H9 (cell line): ENCODE measurements at regions not wholly inside any gene's neighbourhood (a gene's known extent, or its start where the extent isn't known, plus 50 kb on each side); places are given as distances from the start of the nearest gene placed in this dataset.
A peak's percentile ranks its signal among the peaks of the same experiment; 100 is the strongest.
"Not testable (repeated sequence)": the region's sequence is repeated elsewhere in the genome, so short reads cannot be mapped to it uniquely, and the experiment has no call there.

Source experiments
- DNase-seq: peaks from one replicate; pipeline ENCODE4 v3.0.0-alpha.2; 2017
- H2AFZ ChIP-seq: one replicate; pipeline ENCODE4 v1.6.1; 2013; ENCODE audit warnings: mild to moderate bottlenecking, low read length, control low read depth, moderate library complexity
- H2AK5ac ChIP-seq: 2 replicates; pipeline ENCODE4 v1.6.1; 2013; ENCODE audit warnings: low read length, control low read depth, mixed read lengths; ENCODE audit not compliant: insufficient read length
- H2BK120ac ChIP-seq: one replicate; pipeline ENCODE4 v1.6.1; 2013; ENCODE audit warnings: low read depth, mild to moderate bottlenecking, low read length, control low read depth, inconsistent platforms; ENCODE audit not compliant: poor library complexity, severe bottlenecking
- H2BK12ac ChIP-seq: 2 replicates; pipeline ENCODE4 v1.6.1; 2013; ENCODE audit warnings: low read length, control low read depth, mixed read lengths, low read depth; ENCODE audit not compliant: insufficient read length
- H2BK15ac ChIP-seq: 2 replicates; pipeline ENCODE4 v1.6.1; 2013; ENCODE audit warnings: low read depth, low read length, control low read depth
- H2BK20ac ChIP-seq: one replicate; pipeline ENCODE4 v1.6.1; 2013; ENCODE audit warnings: low read depth, mild to moderate bottlenecking, low read length, control low read depth, inconsistent platforms; ENCODE audit not compliant: poor library complexity, severe bottlenecking
- H2BK5ac ChIP-seq: 2 replicates; pipeline ENCODE4 v1.6.1; 2013; ENCODE audit warnings: low read length, control low read depth, mixed read lengths; ENCODE audit not compliant: insufficient read length
- H3K14ac ChIP-seq: 2 replicates; pipeline ENCODE4 v1.6.1; 2013; ENCODE audit warnings: low read length, control low read depth; ENCODE audit not compliant: insufficient read depth
- H3K18ac ChIP-seq: 2 replicates; pipeline ENCODE4 v1.6.1; 2013; ENCODE audit warnings: low read depth, mild to moderate bottlenecking, mixed read lengths, low read length, control low read depth; ENCODE audit not compliant: insufficient read length
- H3K23ac ChIP-seq: 2 replicates; pipeline ENCODE4 v1.6.1; 2013; ENCODE audit warnings: low read length, control low read depth, mixed read lengths, low read depth; ENCODE audit not compliant: insufficient read length
- H3K23me2 ChIP-seq: 2 replicates; pipeline ENCODE4 v1.6.1; 2013; ENCODE audit warnings: low read depth, mild to moderate bottlenecking, mixed read lengths, low read length, control low read depth; ENCODE audit not compliant: insufficient read length, poor library complexity, severe bottlenecking
- H3K27ac ChIP-seq: 2 replicates; pipeline ENCODE4 v1.5.1; 2013; ENCODE audit warnings: low read length, control low read depth, mixed read lengths, low read depth; ENCODE audit not compliant: insufficient read length
- H3K27me3 ChIP-seq: 2 replicates; pipeline ENCODE4 v1.6.1; 2013; ENCODE audit warnings: low read length, control low read depth, inconsistent platforms; ENCODE audit not compliant: insufficient read depth
- H3K4ac ChIP-seq: 2 replicates; pipeline ENCODE4 v1.6.1; 2013; ENCODE audit warnings: low read depth, mild to moderate bottlenecking, control low read depth, inconsistent platforms, low read length, moderate library complexity
- H3K4me1 ChIP-seq: 2 replicates; pipeline ENCODE4 v1.6.1; 2013; ENCODE audit warnings: low read length, control low read depth, inconsistent platforms; ENCODE audit not compliant: insufficient read depth
- H3K4me2 ChIP-seq: 2 replicates; pipeline ENCODE4 v1.6.1; 2013; ENCODE audit warnings: low read length, control low read depth, mixed read lengths; ENCODE audit not compliant: insufficient read length, insufficient read depth
- H3K56ac ChIP-seq: 2 replicates; pipeline ENCODE4 v1.6.1; 2013; ENCODE audit warnings: low read depth, mild to moderate bottlenecking, mixed read lengths, low read length, control low read depth; ENCODE audit not compliant: insufficient read length
- H3K79me1 ChIP-seq: 2 replicates; pipeline ENCODE4 v1.6.1; 2013; ENCODE audit warnings: low read depth, mild to moderate bottlenecking, moderate library complexity, low read length, control low read depth, inconsistent platforms; ENCODE audit not compliant: insufficient read depth, poor library complexity, severe bottlenecking
- H3K79me2 ChIP-seq: 2 replicates; pipeline ENCODE4 v1.6.1; 2013; ENCODE audit warnings: low read length, control low read depth, inconsistent platforms; ENCODE audit not compliant: insufficient read depth
- H3K9ac ChIP-seq: 2 replicates; pipeline ENCODE4 v1.6.1; 2013; ENCODE audit warnings: low read length, control low read depth, mixed read lengths; ENCODE audit not compliant: insufficient read length; ENCODE audit errors: extremely low read depth
- H3K9me3 ChIP-seq: one replicate; pipeline ENCODE4 v1.6.1; 2013; ENCODE audit warnings: low read depth, low read length, inconsistent platforms; ENCODE audit not compliant: control insufficient read depth
- H3T11ph ChIP-seq: one replicate; pipeline ENCODE4 v1.6.1; 2013; ENCODE audit warnings: mild to moderate bottlenecking, low read length, control low read depth, inconsistent platforms
- H4K20me1 ChIP-seq: one replicate; pipeline ENCODE4 v1.6.1; 2013; ENCODE audit not compliant: control insufficient read depth, insufficient read length, insufficient read depth
- H4K5ac ChIP-seq: 2 replicates; pipeline ENCODE4 v1.6.1; 2013; ENCODE audit warnings: low read depth, mild to moderate bottlenecking, mixed read lengths, low read length, control low read depth; ENCODE audit not compliant: insufficient read length
- H4K8ac ChIP-seq: replicated peaks from 2 replicates; pipeline ENCODE4 v1.6.1; 2013; ENCODE audit warnings: low read length, control low read depth, mixed read lengths, low read depth; ENCODE audit not compliant: insufficient read length
- H4K91ac ChIP-seq: 2 replicates; pipeline ENCODE4 v1.6.1; 2013; ENCODE audit warnings: low read depth, mild to moderate bottlenecking, moderate library complexity, mixed read lengths, low read length, control low read depth; ENCODE audit not compliant: insufficient read length
- H3K27ac Mint-ChIP-seq, 3 experiments: 2 replicates in 2 of 3; 3 replicates in 1 of 3; pipeline ENCODE4 v1.8.0; 2020 to 2021; ENCODE audit warnings: mixed read lengths in 3 of 3, mild to moderate bottlenecking in 1 of 3, moderate library complexity in 1 of 3
- H3K27me3 Mint-ChIP-seq: 2 replicates; pipeline ENCODE4 v1.8.0; 2021; ENCODE audit warnings: low read depth, mild to moderate bottlenecking, moderate library complexity, mixed read lengths
- H3K36me3 Mint-ChIP-seq, 3 experiments: 2 replicates in 2 of 3; 3 replicates in 1 of 3; pipeline ENCODE4 v1.8.0; 2020 to 2021; ENCODE audit warnings: low read depth in 3 of 3, mixed read lengths in 3 of 3; ENCODE audit not compliant: insufficient read depth in 1 of 3
- H3K4me1 Mint-ChIP-seq, 2 experiments: 2 replicates each; pipeline ENCODE4 v1.8.0; 2020; ENCODE audit warnings: mixed read lengths in 2 of 2
- H3K4me3 Mint-ChIP-seq, 2 experiments: 2 replicates in 1 of 2; 3 replicates in 1 of 2; pipeline ENCODE4 v1.8.0; 2020 to 2021; ENCODE audit warnings: mild to moderate bottlenecking in 2 of 2, mixed read lengths in 2 of 2, moderate library complexity in 1 of 2
- H3K9me3 Mint-ChIP-seq, 2 experiments: 2 replicates in 1 of 2; 3 replicates in 1 of 2; pipeline ENCODE4 v1.8.0; 2020; ENCODE audit warnings: mild to moderate bottlenecking in 2 of 2, mixed read lengths in 2 of 2, moderate library complexity in 1 of 2
- WGBS: extraction: QIAGEN DNeasy Blood & Tissue Kit; methylation state at CpG from one replicate; pipeline ENCODE4 v1.1.7; 2013; ENCODE audit warnings: missing lambda C conversion rate, low lambda C conversion rate, mixed read lengths; ENCODE audit not compliant: insufficient read length; ENCODE audit errors: extremely low coverage; 5-methylcytosine and 5-hydroxymethylcytosine counted together

DNA sequence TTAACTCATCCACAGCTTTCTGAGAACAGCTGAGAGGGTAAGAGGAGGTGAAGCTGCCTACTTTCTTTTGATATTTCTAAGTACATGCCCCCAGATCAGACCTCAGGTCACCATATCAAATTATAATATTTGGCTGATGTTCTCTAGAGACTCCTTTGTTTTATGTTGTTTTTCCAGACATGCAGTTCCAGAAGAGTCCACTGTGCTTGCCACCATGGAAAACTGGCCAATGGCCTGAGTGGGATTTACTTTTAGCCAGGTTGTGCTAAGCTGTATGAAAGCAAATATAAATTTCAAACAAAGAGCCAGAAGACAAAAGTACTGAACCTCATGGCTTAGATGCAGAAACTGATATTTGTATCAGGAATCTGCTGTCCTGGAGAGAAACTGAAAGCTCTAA is 123.6 kb upstream of the METTL14 start:
- H4K91ac ChIP-seq, H3K56ac ChIP-seq, H3K27me3 Mint-ChIP-seq, H3K23ac ChIP-seq, H4K8ac ChIP-seq, H3K14ac ChIP-seq, H3K27ac ChIP-seq, H2AK5ac ChIP-seq, H4K20me1 ChIP-seq, H2BK20ac ChIP-seq, H2BK15ac ChIP-seq, H2BK120ac ChIP-seq, H3K4ac ChIP-seq, H3K9me3 Mint-ChIP-seq, H3K36me3 Mint-ChIP-seq, H3K4me1 ChIP-seq, H3K18ac ChIP-seq, DNase-seq, H2BK12ac ChIP-seq, H3K4me2 ChIP-seq, H4K5ac ChIP-seq, H3K27me3 ChIP-seq, H2BK5ac ChIP-seq, H3K9ac ChIP-seq, H3K23me2 ChIP-seq, H2AFZ ChIP-seq, H3K79me1 ChIP-seq, H3K9me3 ChIP-seq, H3K79me2 ChIP-seq, H3K4me3 Mint-ChIP-seq, H3T11ph ChIP-seq: not testable (repeated sequence)
- H3K4me1 Mint-ChIP-seq, result peaks cover 17% of the 10 kb centered on the region in 2 experiments
- peak overlapping the region in 1 of 3 experiments; percentile 93; a peak in 2 of 7 replicates for H3K27ac Mint-ChIP-seq

DNA sequence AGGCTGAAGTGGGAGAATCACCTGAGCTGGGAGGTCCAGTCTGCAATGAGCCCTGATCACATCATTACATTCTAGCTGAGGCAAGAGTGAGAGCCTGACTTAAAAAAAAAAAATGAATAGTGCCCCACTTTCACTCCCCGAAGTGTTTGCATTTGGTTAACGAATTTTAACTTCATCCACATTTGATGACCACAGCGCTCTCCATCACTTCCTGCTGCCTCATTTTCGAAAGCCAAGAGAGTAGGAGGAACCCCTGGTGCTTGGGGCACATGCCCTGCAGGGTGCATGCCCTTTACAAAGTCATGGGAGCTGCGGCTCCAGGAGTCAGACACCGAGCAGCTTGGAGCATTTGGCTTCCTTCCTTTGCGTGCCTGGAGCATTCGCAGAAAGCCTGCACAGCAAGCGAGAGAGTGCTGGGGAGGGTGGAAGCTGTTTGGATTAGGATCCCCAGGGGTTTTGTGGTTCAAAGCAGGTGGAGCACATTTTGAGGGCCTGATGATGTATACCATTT is 119.1 kb upstream of the METTL14 start:
- not testable (repeated sequence) for H4K8ac ChIP-seq, H2BK12ac ChIP-seq, H3K4me2 ChIP-seq, H2AK5ac ChIP-seq, H3K4me1 ChIP-seq, H3K9me3 Mint-ChIP-seq, H3K36me3 Mint-ChIP-seq, H2BK5ac ChIP-seq, H4K91ac ChIP-seq, H2AFZ ChIP-seq, H3K14ac ChIP-seq, H2BK15ac ChIP-seq, H3K23ac ChIP-seq, H3K9me3 ChIP-seq, H3K4ac ChIP-seq, H3K23me2 ChIP-seq, H3K27ac ChIP-seq, H2BK20ac ChIP-seq, H3T11ph ChIP-seq, H3K79me2 ChIP-seq, H2BK120ac ChIP-seq, H3K18ac ChIP-seq, H4K20me1 ChIP-seq, H3K56ac ChIP-seq, H4K5ac ChIP-seq, H3K27me3 ChIP-seq, H3K79me1 ChIP-seq, H3K9ac ChIP-seq, H3K27me3 Mint-ChIP-seq
- WGBS, result no CpG with 5 or more reads among the region's 9 CpGs
- Mint-ChIP-seq H3K4me1 (peaks cover 10 to 16% of the 10 kb centered on the region in 2 experiments), H3K4me3 (peak overlapping the region in 1 of 2 experiments; percentile 22; a peak in 2 of 5 replicates), H3K27ac (peak overlapping the region in 2 of 3 experiments; percentile 47 to 72; a peak in 3 of 7 replicates)
- peak; percentile 58 for DNase-seq
